GM23248 (cell line): ENCODE measurements at regions not wholly inside any gene's neighbourhood (a gene's known extent, or its start where the extent isn't known, plus 50 kb on each side); places are given as distances from the start of the nearest gene placed in this dataset.

ENCODE experiments used
- EZH2 ChIP-seq: fragments of 200-600 bp; sonication (generic); IDR thresholded peaks from 2 replicates; pipeline ENCODE4 v1.6.1; 2018; ENCODE audit warnings: antibody characterized with exemption, mild to moderate bottlenecking; ENCODE audit not compliant: insufficient read depth, poor library complexity, severe bottlenecking
- EZH2phosphoT487 ChIP-seq: fragments of 200-600 bp; sonication (generic); IDR thresholded peaks from 2 replicates; pipeline ENCODE4 v1.6.1; 2018; ENCODE audit warnings: antibody characterized with exemption, moderate library complexity, mild to moderate bottlenecking, low read depth; ENCODE audit not compliant: insufficient read depth

DNA sequence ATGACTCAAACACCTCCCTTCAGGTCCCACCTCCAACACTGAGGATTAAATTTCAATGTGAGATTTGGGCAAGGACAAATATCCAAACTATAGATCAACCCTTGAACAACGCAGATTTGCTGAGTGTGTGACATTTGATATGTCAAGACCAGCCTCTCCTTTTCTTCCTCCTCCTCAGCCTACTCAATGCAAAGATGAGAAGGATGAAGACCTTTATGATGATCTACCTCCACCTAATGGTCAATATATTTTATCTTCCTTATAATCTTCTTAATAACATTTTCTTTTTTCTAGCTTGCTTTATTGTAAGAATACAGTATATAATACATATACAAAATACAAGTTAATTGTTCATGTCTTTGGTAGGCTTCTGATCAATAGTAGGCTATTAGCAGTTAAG is 67.5 kb upstream of the MPPED2 start:
- TF ChIP-seq EZH2 (no peak), EZH2phosphoT487 (no peak)
